GM08714 (cell line): ENCODE measurements at regions not wholly inside any gene's neighbourhood (a gene's known extent, or its start where the extent isn't known, plus 50 kb on each side); places are given as distances from the start of the nearest gene placed in this dataset.

ENCODE experiments used
- H3K4me3 ChIP-seq: fragments of 200-500 bp; sonication (Bioruptor generic); 2 replicates; pipeline ENCODE4 v1.5.1; 2014; ENCODE audit warnings: mild to moderate bottlenecking, low read length, inconsistent platforms
- ZNF274 ChIP-seq: IDR thresholded peaks from 2 replicates; pipeline ENCODE4 v1.6.1; 2012; ENCODE audit warnings: mild to moderate bottlenecking, low read depth, low read length

- no peak overlapping the region for H3K4me3 ChIP-seq
- TF ChIP-seq ZNF274 = no peak
Measured at GRCh38 chr13:44268980-44269379, 104.6 kb upstream of the SERP2 start.

DNA sequence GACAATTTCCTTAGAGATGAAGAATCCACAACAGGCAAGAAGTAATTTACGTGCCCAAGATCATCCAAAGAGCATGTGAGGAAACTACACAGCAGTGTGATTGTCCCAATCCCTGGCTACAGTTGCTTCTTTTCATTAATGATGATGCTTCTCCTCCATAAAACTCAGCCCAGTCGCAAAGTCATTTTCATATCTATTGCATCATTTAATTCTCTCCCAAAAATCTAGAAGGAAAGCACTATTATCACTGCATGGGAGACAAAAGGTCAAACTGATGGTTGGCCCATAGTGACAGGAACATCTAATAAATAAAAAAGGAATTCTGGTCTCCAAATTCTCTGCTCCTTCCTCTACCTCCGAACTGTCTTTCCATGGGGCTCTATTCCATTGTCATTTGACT is 103.5 kb upstream of the SERP2 start:
- H3K4me3 ChIP-seq = no peak overlapping the region
- TF ChIP-seq ZNF274 = no peak

GRCh38 chr13:44271031-44271455 is 102.6 kb upstream of the SERP2 start:
- no peak for TF ChIP-seq ZNF274
- no peak overlapping the region for H3K4me3 ChIP-seq

DNA sequence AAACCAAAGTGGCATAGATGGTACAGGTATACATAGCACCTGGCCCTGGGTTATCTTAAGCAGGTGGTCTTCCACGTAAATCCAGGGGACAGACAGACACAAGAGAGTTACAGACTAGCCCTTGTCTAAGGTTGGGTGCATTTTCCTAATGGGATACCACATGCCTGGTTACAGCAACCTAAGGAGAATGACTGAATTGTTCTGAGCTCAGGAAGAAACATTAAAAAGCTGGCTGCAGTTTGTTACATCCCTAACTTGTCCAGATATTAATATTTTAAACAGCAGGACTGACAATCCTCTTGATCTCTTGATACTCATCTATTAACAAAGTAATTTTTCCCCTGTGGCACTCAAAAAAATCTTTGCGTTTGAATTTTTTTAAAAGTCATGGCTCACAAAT is 102.2 kb upstream of the SERP2 start:
- no peak overlapping the region for H3K4me3 ChIP-seq
- TF ChIP-seq ZNF274 = no peak

- no peak for TF ChIP-seq ZNF274
- no peak overlapping the region for H3K4me3 ChIP-seq
Measured at GRCh38 chr13:44271915-44272341, 101.7 kb upstream of the SERP2 start.

DNA sequence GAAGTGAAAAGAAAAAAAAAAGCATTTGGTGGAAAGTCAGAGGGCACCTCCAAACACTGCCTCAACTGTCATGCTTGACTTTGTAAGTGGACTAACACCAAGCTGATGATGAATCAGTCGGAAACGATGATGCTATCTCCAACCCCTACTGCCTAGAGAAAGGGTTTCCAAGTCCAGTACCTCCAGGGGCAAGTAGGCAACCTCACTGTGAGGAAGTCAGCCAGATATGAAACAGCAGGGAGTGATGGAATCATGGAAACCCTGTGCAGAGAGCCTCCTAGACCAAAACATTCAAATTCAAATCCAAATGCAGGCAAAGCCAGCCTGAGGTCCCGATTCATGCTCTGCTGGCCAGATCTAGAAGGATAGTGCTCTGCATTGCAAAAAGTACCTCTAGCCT is 100.9 kb upstream of the SERP2 start:
- H3K4me3 ChIP-seq = no peak overlapping the region
- no peak for TF ChIP-seq ZNF274

DNA sequence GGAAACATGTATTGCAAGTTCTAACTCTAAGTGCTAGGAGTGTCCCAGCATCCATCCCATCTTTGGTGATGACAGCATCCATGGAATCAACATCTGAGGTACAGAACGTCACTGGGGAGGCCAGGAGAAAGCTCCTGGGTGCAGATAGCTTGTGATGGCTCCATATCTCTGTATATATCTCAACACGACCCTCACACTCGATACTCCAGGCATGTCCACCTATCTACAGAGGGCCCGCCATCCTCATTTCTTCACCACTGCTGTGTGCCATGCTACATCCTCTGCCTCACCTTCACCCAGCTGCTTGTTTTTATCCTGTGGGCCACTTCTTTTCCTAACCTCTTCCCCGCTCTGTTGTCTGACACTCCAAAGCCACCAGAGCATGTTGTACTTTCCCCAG is 100.4 kb upstream of the SERP2 start:
- TF ChIP-seq ZNF274 = no peak
- no peak overlapping the region for H3K4me3 ChIP-seq

DNA sequence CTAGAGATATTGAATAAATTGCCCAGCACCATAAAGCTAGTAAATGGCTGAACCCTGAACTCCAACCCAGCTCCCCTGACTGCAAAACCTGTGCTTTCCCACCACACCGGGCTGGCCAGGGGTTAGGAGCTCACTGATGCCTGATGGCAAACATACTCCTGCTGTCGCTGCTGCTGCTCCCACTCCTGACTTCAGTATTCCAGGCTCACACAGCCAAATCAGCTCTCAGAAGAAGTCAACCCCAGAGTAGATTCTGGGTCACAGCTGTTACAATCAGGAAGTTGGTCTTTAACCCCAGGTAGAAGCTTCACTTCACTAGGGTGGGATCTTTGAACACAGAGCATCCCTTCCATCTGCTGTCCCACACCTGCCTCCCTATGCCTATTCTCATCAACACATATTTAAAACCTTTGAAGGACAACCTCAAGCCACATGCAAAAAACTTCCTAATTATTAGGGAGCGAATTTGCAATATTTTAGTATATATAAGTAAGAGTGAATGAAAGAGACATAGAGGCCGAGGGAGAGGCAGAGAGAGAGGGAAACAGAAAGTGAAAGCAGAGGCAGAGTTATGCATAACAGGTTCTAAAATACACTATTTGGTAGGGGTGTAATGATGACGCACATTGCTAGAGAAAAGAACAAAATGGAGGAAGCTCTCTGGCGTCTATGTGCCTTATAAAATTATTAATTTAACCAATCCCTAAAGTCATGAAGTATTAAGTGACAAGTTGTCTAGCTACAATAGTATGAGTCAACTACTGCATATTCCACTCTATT is 99.4 kb upstream of the SERP2 start:
- H3K4me3 ChIP-seq = no peak overlapping the region
- no peak for TF ChIP-seq ZNF274

DNA sequence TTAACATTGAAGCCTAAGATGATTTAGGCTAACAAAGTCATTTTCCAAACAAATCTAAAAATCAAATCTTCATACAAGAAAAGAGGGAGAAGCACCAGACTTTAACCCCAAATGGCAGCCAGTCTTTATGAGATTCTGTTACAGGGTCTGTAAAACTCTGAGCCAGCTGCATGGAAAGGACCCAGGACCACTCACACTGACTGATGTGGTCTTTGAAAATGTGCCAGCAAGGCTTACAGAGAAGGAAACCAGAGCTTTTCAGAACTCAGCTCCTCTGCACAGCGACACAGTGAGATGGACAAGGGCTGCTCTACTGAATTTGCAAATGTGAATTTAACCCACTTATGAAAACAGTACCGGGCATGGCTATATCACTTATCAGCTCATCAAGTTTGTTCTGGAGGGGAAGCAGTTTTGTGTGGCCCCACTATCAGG is 98.8 kb upstream of the SERP2 start:
- no peak for TF ChIP-seq ZNF274
- no peak overlapping the region; the same call in 1 of the 2 replicates for H3K4me3 ChIP-seq

GRCh38 chr13:44275381-44275780 is 98.2 kb upstream of the SERP2 start:
- H3K4me3 ChIP-seq = no peak overlapping the region
- no peak for TF ChIP-seq ZNF274

GRCh38 chr13:44276061-44276460 is 97.6 kb upstream of the SERP2 start:
- no peak overlapping the region for H3K4me3 ChIP-seq
- TF ChIP-seq ZNF274 = no peak

DNA sequence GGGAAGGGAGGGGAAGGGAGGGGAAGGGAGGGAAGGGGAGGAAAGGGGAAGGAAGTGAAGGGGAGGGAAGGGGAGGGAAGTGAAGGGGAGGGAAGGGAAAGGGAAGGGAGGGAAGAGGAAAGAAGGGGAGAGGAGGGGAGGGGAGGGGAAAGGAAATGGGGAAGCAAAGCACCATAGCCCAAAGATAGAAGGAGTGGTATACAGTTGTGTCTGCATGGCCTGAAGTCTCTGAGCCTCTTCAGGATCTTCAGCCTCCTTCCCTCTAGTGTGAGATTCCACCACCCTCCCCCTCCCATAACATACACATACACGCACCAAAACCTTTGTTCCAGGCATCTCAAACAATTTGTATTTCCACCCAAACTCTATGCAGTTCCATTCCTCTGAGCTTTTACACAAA is 96.2 kb upstream of the SERP2 start:
- H3K4me3 ChIP-seq = no peak overlapping the region
- TF ChIP-seq ZNF274 = no peak

DNA sequence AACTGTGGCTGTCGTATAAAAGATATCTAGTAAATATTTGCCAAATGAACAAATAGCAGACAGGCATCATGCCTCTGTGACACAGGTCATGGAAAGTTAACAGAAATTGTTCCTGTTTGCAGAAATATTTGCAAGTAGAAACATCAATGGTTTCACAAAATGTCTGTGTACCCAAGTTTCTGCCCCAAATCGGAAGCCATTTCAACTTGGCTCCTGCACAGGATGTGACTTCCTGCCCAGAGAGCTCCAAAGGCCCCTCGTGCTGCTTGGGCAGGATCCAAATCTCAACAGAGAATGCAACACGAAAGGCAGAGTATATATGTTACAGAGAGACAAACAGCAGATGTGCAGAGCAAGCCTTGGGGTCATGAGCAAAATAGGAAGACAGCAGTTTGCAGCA is 95.5 kb upstream of the SERP2 start:
- no peak overlapping the region for H3K4me3 ChIP-seq

DNA sequence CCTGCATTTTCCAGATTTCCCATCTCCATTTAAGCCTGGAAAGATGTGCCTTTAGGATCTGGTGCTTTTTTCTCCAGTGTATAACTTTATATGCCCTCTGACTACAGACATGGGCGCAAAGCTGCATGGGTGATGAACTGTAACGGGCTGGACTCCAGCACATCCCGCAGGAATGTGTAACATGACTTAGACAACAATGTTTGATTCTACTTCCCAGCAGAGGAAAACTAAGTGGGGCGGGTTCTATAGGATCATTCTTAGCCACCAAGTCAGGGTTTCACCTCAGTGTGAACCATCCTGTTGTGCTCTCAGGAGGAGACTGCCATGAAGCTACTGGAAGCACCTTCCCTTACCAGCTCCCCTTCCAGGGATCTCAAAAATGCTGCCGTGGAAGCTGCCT is 93.2 kb upstream of the SERP2 start:
- H3K4me3 ChIP-seq = no peak overlapping the region
- no peak for TF ChIP-seq ZNF274

More for the DNA sequence above, 95.5 kb upstream of the SERP2 start:
- TF ChIP-seq ZNF274 = no peak

- TF ChIP-seq ZNF274 = no peak
- no peak overlapping the region for H3K4me3 ChIP-seq
Measured at GRCh38 chr13:44281252-44282000, 92.2 kb upstream of the SERP2 start.
